ENCODE measurements at regions not wholly inside any gene's neighbourhood (a gene's known extent, or its start where the extent isn't known, plus 50 kb on each side); places are given as distances from the start of the nearest gene placed in this dataset.

DNA sequence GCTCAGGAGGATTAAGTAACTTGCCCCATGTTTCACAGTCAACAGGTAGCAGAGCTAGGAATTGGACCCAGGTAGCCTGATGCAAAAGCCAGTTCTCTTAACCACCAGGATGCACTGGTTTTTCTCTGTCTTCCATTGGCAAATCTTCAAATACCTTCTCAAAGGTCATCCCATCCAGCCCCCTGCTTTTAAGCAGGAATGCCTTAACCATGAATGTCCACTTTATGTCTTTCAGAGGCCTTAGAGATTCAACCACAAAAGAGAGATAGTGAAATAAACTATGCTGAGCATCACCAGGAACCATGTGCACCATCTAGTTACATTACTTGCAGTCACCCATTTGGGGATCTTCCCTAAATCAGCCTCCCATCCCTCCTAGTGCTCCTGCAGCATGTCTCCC is 94.3 kb downstream of the C17orf67 start:
- no peak for FAIRE-seq

- no peak for FAIRE-seq
Observed at GRCh38 chr17:56739776-56740175, 93.9 kb downstream of the C17orf67 start.

DNA sequence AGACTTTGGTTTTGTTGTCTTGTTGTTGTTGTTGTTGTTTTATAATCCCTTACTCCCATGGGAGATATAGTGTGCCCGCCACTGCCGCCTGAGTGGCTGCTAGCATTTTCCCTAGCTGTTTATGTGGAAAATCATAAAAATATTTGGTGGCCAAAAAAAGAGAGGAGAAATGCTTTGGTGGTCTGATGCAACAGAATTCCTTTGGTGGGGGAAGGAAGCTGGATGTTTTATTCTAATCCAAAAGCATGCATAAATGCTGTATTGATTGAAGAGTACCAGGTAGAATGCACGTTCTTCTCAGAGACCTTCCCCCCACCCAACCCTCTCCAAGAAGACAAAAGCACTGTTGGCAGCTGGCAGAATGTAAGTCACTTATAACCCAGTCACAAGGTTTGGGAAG is 93.2 kb downstream of the C17orf67 start:
- no peak for FAIRE-seq

Data from islet of Langerhans (tissue), 1 donor.